Ascending aorta (tissue), 2 donors: ENCODE measurements at regions not wholly inside any gene's neighbourhood (a gene's known extent, or its start where the extent isn't known, plus 50 kb on each side); places are given as distances from the start of the nearest gene placed in this dataset.

Source experiments
- DNase-seq, 2 donors: peaks; one replicate each; pipeline ENCODE4 v3.0.0-alpha.2; 2019; ENCODE audit warnings: low spot score in 2 of 2
- H3K27ac ChIP-seq, 2 donors: fragments of 200-600 bp; sonication (generic); one replicate each; pipeline ENCODE4 v1.5.1; 2016 to 2017; ENCODE audit warnings: mild to moderate bottlenecking in 1 of 2
- H3K27me3 ChIP-seq: fragments of 200-600 bp; sonication (generic); one replicate; pipeline ENCODE4 v1.5.1; 2017
- H3K36me3 ChIP-seq, 2 donors: fragments of 200-600 bp; sonication (generic); one replicate each; pipeline ENCODE4 v1.5.1; 2016
- H3K4me1 ChIP-seq, 2 donors: fragments of 200-600 bp; sonication (generic); one replicate each; pipeline ENCODE4 v1.5.1; 2016 to 2017; ENCODE audit warnings: mild to moderate bottlenecking in 1 of 2
- H3K4me3 ChIP-seq, 2 donors: fragments of 200-600 bp; sonication (generic); one replicate each; pipeline ENCODE4 v1.5.1; 2016 to 2017; ENCODE audit warnings: mild to moderate bottlenecking in 1 of 2
- H3K9me3 ChIP-seq, 2 donors: fragments of 200-600 bp; sonication (generic); one replicate each; pipeline ENCODE4 v1.5.1; 2016
- CTCF ChIP-seq, 3 experiments: fragments of 200-600 bp in 2 of 3; fragments of 450-650 bp in 1 of 3; sonication (generic) in 2 of 3; IDR thresholded peaks; one replicate each; pipeline ENCODE4 v1.5.1; 2016 to 2019; ENCODE audit warnings: antibody characterized with exemption in 3 of 3, mild to moderate bottlenecking in 1 of 3, moderate library complexity in 1 of 3
- intact Hi-C: fragments of 100-400 bp; cut with DNase I; formaldehyde crosslinking; loops from one replicate; pipeline ENCODE4 v1.15.1; 2023

GRCh38 chr14:83867566-83868225 lies 1662.2 kb upstream of the FLRT2 start:
- Histone ChIP-seq H3K27ac (no peak overlapping the region), H3K4me3 (no peak overlapping the region), H3K27me3 (no peaks in the 10 kb centered on the region), H3K36me3 (no peaks in the 10 kb centered on the region), H3K9me3 (no peaks in the 10 kb centered on the region), H3K4me1 (no peaks in the 10 kb centered on the region)
- intact Hi-C loops = no loop called here
- no peak for DNase-seq
- TF ChIP-seq CTCF (IDR thresholded peaks at IDR 0.05) = no peak

GRCh38 chr14:83870546-83871270 lies 1659.2 kb upstream of the FLRT2 start:
- Histone ChIP-seq H3K27ac (no peak overlapping the region), H3K27me3 (no peaks in the 10 kb centered on the region), H3K36me3 (no peaks in the 10 kb centered on the region), H3K9me3 (no peaks in the 10 kb centered on the region), H3K4me3 (no peak overlapping the region), H3K4me1 (no peaks in the 10 kb centered on the region)
- TF ChIP-seq CTCF (IDR thresholded peaks at IDR 0.05) = no peak
- no peak for DNase-seq
- intact Hi-C loops = no loop called here

- no peak overlapping the region for H3K4me3 ChIP-seq
- no peaks in the 10 kb centered on the region for H3K4me1 ChIP-seq
- TF ChIP-seq CTCF (IDR thresholded peaks at IDR 0.05) = no peak
- no peak for DNase-seq
- H3K27me3 ChIP-seq = no peaks in the 10 kb centered on the region
- no peaks in the 10 kb centered on the region for H3K9me3 ChIP-seq
- intact Hi-C loops = no loop called here
- H3K36me3 ChIP-seq = no peaks in the 10 kb centered on the region
- H3K27ac ChIP-seq = no peak overlapping the region
Measured at GRCh38 chr14:83873669-83874068, 1656.3 kb upstream of the FLRT2 start.

- H3K4me1 ChIP-seq = no peaks in the 10 kb centered on the region
- no peaks in the 10 kb centered on the region for H3K36me3 ChIP-seq
- TF ChIP-seq CTCF (IDR thresholded peaks at IDR 0.05) = no peak
- no peak overlapping the region for H3K27ac ChIP-seq
- H3K27me3 ChIP-seq = no peaks in the 10 kb centered on the region
- intact Hi-C loops = no loop called here
- H3K9me3 ChIP-seq = no peaks in the 10 kb centered on the region
- H3K4me3 ChIP-seq = no peak overlapping the region
- no peak for DNase-seq
Measured at GRCh38 chr14:83874662-83875061, 1655.3 kb upstream of the FLRT2 start.

- no peaks in the 10 kb centered on the region for H3K9me3 ChIP-seq
- TF ChIP-seq CTCF (IDR thresholded peaks at IDR 0.05) = no peak
- H3K36me3 ChIP-seq = no peaks in the 10 kb centered on the region
- H3K27me3 ChIP-seq = no peaks in the 10 kb centered on the region
- H3K4me3 ChIP-seq = no peak overlapping the region
- H3K4me1 ChIP-seq = no peaks in the 10 kb centered on the region
- no peak for DNase-seq
- no peak overlapping the region for H3K27ac ChIP-seq
- intact Hi-C loops = no loop called here
Measured at GRCh38 chr14:83883732-83884131, 1646.2 kb upstream of the FLRT2 start.
